ENCODE measurements at regions not wholly inside any gene's neighbourhood (a gene's known extent, or its start where the extent isn't known, plus 50 kb on each side); places are given as distances from the start of the nearest gene placed in this dataset.
"Not testable (repeated sequence)": the region's sequence is repeated elsewhere in the genome, so short reads cannot be mapped to it uniquely, and the experiment has no call there.

GRCh38 chr5:116719106-116719505 lies 144.5 kb upstream of the SEMA6A start:
- Mint-ChIP-seq H3K4me3 (no peak overlapping the region), H3K9me3 (no peaks in the 10 kb centered on the region), H3K36me3 (ENCODE audit: insufficient read depth in 2 of 2) (no peaks in the 10 kb centered on the region), H3K27ac (no peak overlapping the region), H3K4me1 (ENCODE audit: low read depth) (no peaks in the 10 kb centered on the region), H3K27me3 (ENCODE audit: low read depth) (no peaks in the 10 kb centered on the region)
- DNase-seq: no peak
- no peak for ATAC-seq (replicated peaks in 1 of 2)

- Mint-ChIP-seq H3K36me3 (ENCODE audit: insufficient read depth in 2 of 2) (no peaks in the 10 kb centered on the region), H3K9me3 (no peaks in the 10 kb centered on the region), H3K4me3 (no peak overlapping the region)
Measured at GRCh38 chr5:116718317-116718716, 143.7 kb upstream of the SEMA6A start.

GRCh38 chr5:116709082-116709481 lies 134.5 kb upstream of the SEMA6A start:
- ATAC-seq (replicated peaks in 1 of 2) (no peak), DNase-seq (no peak)
- no peaks in the 10 kb centered on the region for H3K27me3 Mint-ChIP-seq (ENCODE audit: low read depth)
- no peaks in the 10 kb centered on the region for H3K9me3 Mint-ChIP-seq
- H3K4me1 Mint-ChIP-seq (ENCODE audit: low read depth): no peaks in the 10 kb centered on the region
- no peak overlapping the region for H3K27ac Mint-ChIP-seq
- no peaks in the 10 kb centered on the region for H3K36me3 Mint-ChIP-seq (ENCODE audit: insufficient read depth in 2 of 2)
- no peak overlapping the region for H3K4me3 Mint-ChIP-seq

More at GRCh38 chr5:116718317-116718716, 143.7 kb upstream of the SEMA6A start:
- H3K27ac Mint-ChIP-seq: no peak overlapping the region
- no peak for DNase-seq
- H3K27me3 Mint-ChIP-seq (ENCODE audit: low read depth): no peaks in the 10 kb centered on the region
- no peak for ATAC-seq (replicated peaks in 1 of 2)
- H3K4me1 Mint-ChIP-seq (ENCODE audit: low read depth): no peaks in the 10 kb centered on the region

GRCh38 chr5:116705121-116705519 lies 130.5 kb upstream of the SEMA6A start:
- not testable (repeated sequence) for H3K27ac Mint-ChIP-seq; ATAC-seq (replicated peaks in 1 of 2)

GRCh38 chr5:116703941-116704340 lies 129.3 kb upstream of the SEMA6A start:
- DNase-seq: no peak
- H3K36me3 Mint-ChIP-seq (ENCODE audit: insufficient read depth in 2 of 2): no peaks in the 10 kb centered on the region
- no peaks in the 10 kb centered on the region for H3K4me1 Mint-ChIP-seq (ENCODE audit: low read depth)
- no peak for ATAC-seq (replicated peaks in 1 of 2)
- peaks cover 0 to 1% of the 10 kb centered on the region in 2 donors for H3K9me3 Mint-ChIP-seq
- no peak overlapping the region for H3K4me3 Mint-ChIP-seq
- no peaks in the 10 kb centered on the region for H3K27me3 Mint-ChIP-seq (ENCODE audit: low read depth)
- H3K27ac Mint-ChIP-seq: no peak overlapping the region

More at GRCh38 chr5:116705121-116705519, 130.5 kb upstream of the SEMA6A start:
- not testable (repeated sequence) for H3K9me3 Mint-ChIP-seq; DNase-seq; H3K4me1 Mint-ChIP-seq (ENCODE audit: low read depth); H3K4me3 Mint-ChIP-seq; H3K27me3 Mint-ChIP-seq (ENCODE audit: low read depth); H3K36me3 Mint-ChIP-seq (ENCODE audit: insufficient read depth in 2 of 2)

- peaks cover 0 to 3% of the 10 kb centered on the region in 2 donors for H3K9me3 Mint-ChIP-seq
- H3K4me1 Mint-ChIP-seq (ENCODE audit: low read depth): no peaks in the 10 kb centered on the region
- DNase-seq (no peak), ATAC-seq (replicated peaks in 1 of 2) (no peak)
- no peaks in the 10 kb centered on the region for H3K27me3 Mint-ChIP-seq (ENCODE audit: low read depth)
- H3K4me3 Mint-ChIP-seq: no peak overlapping the region
- H3K27ac Mint-ChIP-seq: no peak overlapping the region
- no peaks in the 10 kb centered on the region for H3K36me3 Mint-ChIP-seq (ENCODE audit: insufficient read depth in 2 of 2)
Measured at GRCh38 chr5:116703328-116703727, 128.7 kb upstream of the SEMA6A start.

- no peak for ATAC-seq (replicated peaks in 1 of 2)
- no peak overlapping the region for H3K4me3 Mint-ChIP-seq
- no peaks in the 10 kb centered on the region for H3K36me3 Mint-ChIP-seq (ENCODE audit: insufficient read depth in 2 of 2)
- H3K9me3 Mint-ChIP-seq: peaks cover 0 to 3% of the 10 kb centered on the region in 2 donors
- no peaks in the 10 kb centered on the region for H3K27me3 Mint-ChIP-seq (ENCODE audit: low read depth)
- no peak for DNase-seq
- no peak overlapping the region for H3K27ac Mint-ChIP-seq
- H3K4me1 Mint-ChIP-seq (ENCODE audit: low read depth): no peaks in the 10 kb centered on the region
Measured at GRCh38 chr5:116702776-116703175, 128.2 kb upstream of the SEMA6A start.

GRCh38 chr5:116699332-116699731 lies 124.7 kb upstream of the SEMA6A start:
- no peak overlapping the region for H3K4me3 Mint-ChIP-seq
- no peaks in the 10 kb centered on the region for H3K4me1 Mint-ChIP-seq (ENCODE audit: low read depth)
- no peak overlapping the region for H3K27ac Mint-ChIP-seq
- DNase-seq: no peak
- ATAC-seq (replicated peaks in 1 of 2): no peak
- no peaks in the 10 kb centered on the region for H3K27me3 Mint-ChIP-seq (ENCODE audit: low read depth)
- no peaks in the 10 kb centered on the region for H3K36me3 Mint-ChIP-seq (ENCODE audit: insufficient read depth in 2 of 2)
- peaks cover 0 to 6% of the 10 kb centered on the region in 2 donors for H3K9me3 Mint-ChIP-seq

- Mint-ChIP-seq H3K27me3 (ENCODE audit: low read depth) (no peaks in the 10 kb centered on the region), H3K4me3 (no peak overlapping the region), H3K9me3 (peaks cover 0 to 5% of the 10 kb centered on the region in 2 donors), H3K4me1 (ENCODE audit: low read depth) (no peaks in the 10 kb centered on the region), H3K27ac (no peak overlapping the region), H3K36me3 (ENCODE audit: insufficient read depth in 2 of 2) (no peaks in the 10 kb centered on the region)
- ATAC-seq (replicated peaks in 1 of 2) (no peak), DNase-seq (no peak)
Measured at GRCh38 chr5:116696366-116696765, 121.7 kb upstream of the SEMA6A start.

GRCh38 chr5:116695681-116696080 lies 121.1 kb upstream of the SEMA6A start:
- H3K27me3 Mint-ChIP-seq (ENCODE audit: low read depth): no peaks in the 10 kb centered on the region
- H3K4me3 Mint-ChIP-seq: no peak overlapping the region
- no peaks in the 10 kb centered on the region for H3K4me1 Mint-ChIP-seq (ENCODE audit: low read depth)
- peaks cover 0 to 5% of the 10 kb centered on the region in 2 donors for H3K9me3 Mint-ChIP-seq
- no peak for DNase-seq
- no peaks in the 10 kb centered on the region for H3K36me3 Mint-ChIP-seq (ENCODE audit: insufficient read depth in 2 of 2)
- ATAC-seq (replicated peaks in 1 of 2): no peak
- H3K27ac Mint-ChIP-seq: no peak overlapping the region

GRCh38 chr5:116686438-116686837 lies 111.8 kb upstream of the SEMA6A start:
- Mint-ChIP-seq H3K4me1 (ENCODE audit: low read depth) (no peaks in the 10 kb centered on the region), H3K4me3 (no peak overlapping the region), H3K36me3 (ENCODE audit: insufficient read depth in 2 of 2) (no peaks in the 10 kb centered on the region), H3K27ac (no peak overlapping the region), H3K27me3 (ENCODE audit: low read depth) (no peaks in the 10 kb centered on the region), H3K9me3 (no peaks in the 10 kb centered on the region)
- no peak for DNase-seq
- ATAC-seq (replicated peaks in 1 of 2): no peak

GRCh38 chr5:116685931-116686330 lies 111.3 kb upstream of the SEMA6A start:
- H3K27me3 Mint-ChIP-seq (ENCODE audit: low read depth): no peaks in the 10 kb centered on the region
- no peaks in the 10 kb centered on the region for H3K9me3 Mint-ChIP-seq
- no peak for ATAC-seq (replicated peaks in 1 of 2)
- DNase-seq: no peak
- H3K36me3 Mint-ChIP-seq (ENCODE audit: insufficient read depth in 2 of 2): no peaks in the 10 kb centered on the region
- no peak overlapping the region for H3K4me3 Mint-ChIP-seq
- no peaks in the 10 kb centered on the region for H3K4me1 Mint-ChIP-seq (ENCODE audit: low read depth)
- no peak overlapping the region for H3K27ac Mint-ChIP-seq

GRCh38 chr5:116685069-116685468 lies 110.4 kb upstream of the SEMA6A start:
- Mint-ChIP-seq H3K27me3 (ENCODE audit: low read depth) (no peaks in the 10 kb centered on the region), H3K4me1 (ENCODE audit: low read depth) (no peaks in the 10 kb centered on the region), H3K9me3 (no peaks in the 10 kb centered on the region), H3K36me3 (ENCODE audit: insufficient read depth in 2 of 2) (no peaks in the 10 kb centered on the region), H3K4me3 (no peak overlapping the region), H3K27ac (no peak overlapping the region)
- ATAC-seq (replicated peaks in 1 of 2): no peak
- no peak for DNase-seq

- H3K4me3 Mint-ChIP-seq: no peak overlapping the region
- H3K9me3 Mint-ChIP-seq: peaks cover 2 to 3% of the 10 kb centered on the region in 2 donors
- no peaks in the 10 kb centered on the region for H3K4me1 Mint-ChIP-seq (ENCODE audit: low read depth)
- H3K27ac Mint-ChIP-seq: no peak overlapping the region
- ATAC-seq (replicated peaks in 1 of 2) (no peak), DNase-seq (no peak)
- H3K27me3 Mint-ChIP-seq (ENCODE audit: low read depth): no peaks in the 10 kb centered on the region
- H3K36me3 Mint-ChIP-seq (ENCODE audit: insufficient read depth in 2 of 2): no peaks in the 10 kb centered on the region
Measured at GRCh38 chr5:116681334-116682013, 106.9 kb upstream of the SEMA6A start.

Data from activated T-cell treated with anti-CD3 and anti-CD28 coated beads, Interleukin-2, amount 50 U/mL, for 72 hours (primary cell).